ENCODE measurements at regions not wholly inside any gene's neighbourhood (a gene's known extent, or its start where the extent isn't known, plus 50 kb on each side); places are given as distances from the start of the nearest gene placed in this dataset.

DNA sequence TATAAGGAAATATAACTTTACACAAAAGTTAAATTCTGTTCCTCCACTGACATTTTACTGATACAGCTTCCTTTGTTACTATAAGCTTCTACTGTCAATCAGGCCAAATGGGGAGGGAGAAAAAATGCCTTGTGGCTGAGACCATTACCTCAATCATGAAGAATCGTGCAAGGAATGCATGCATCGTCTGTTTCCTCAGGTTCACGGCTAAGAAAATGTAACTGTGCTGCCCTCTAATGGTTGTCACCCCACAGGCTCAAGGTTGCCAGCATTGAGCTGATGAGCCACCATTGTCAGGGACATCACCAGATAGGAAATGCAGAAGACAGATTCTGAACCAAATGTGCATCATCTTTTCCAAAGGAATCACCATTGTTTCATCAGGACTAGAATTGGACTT is 426.9 kb downstream of the CDH2 start:
- TF ChIP-seq YY1 (IDR thresholded peaks at IDR 0.05; ENCODE audit: insufficient read depth, insufficient read length) (no peak), SUZ12 (IDR thresholded peaks at IDR 0.05; ENCODE audit: extremely low read depth, insufficient read depth, insufficient read length) (no peak)
